Esophagus squamous epithelium (tissue), 5 donors: ENCODE measurements at regions not wholly inside any gene's neighbourhood (a gene's known extent, or its start where the extent isn't known, plus 50 kb on each side); places are given as distances from the start of the nearest gene placed in this dataset.

Experiments used
- DNase-seq: peaks from one replicate; lab custom pipeline; 2025; lab: John Stamatoyannopoulos, UW
- H3K27ac ChIP-seq, 4 donors: fragments of 200-600 bp; sonication (generic); one replicate each; pipeline ENCODE4 v1.5.1; 2016 to 2019; ENCODE audit warnings: mild to moderate bottlenecking in 1 of 4
- H3K27me3 ChIP-seq, 4 donors: fragments of 200-600 bp; sonication (generic); 1 replicate in 3 of 4; 2 replicates in 1 of 4; pipeline versions ENCODE4 v1.5.1 to v1.6.0; 2017 to 2021; ENCODE audit warnings: antibody characterized with exemption in 1 of 4
- H3K36me3 ChIP-seq, 3 donors: fragments of 200-600 bp; sonication (generic); one replicate each; pipeline ENCODE4 v1.5.1; 2016 to 2019
- H3K4me1 ChIP-seq, 3 donors: fragments of 200-600 bp; sonication (generic); one replicate each; pipeline ENCODE4 v1.5.1; 2017 to 2019
- H3K4me3 ChIP-seq, 4 donors: fragments of 200-600 bp; sonication (generic); 1 replicate in 3 of 4; 2 replicates in 1 of 4; pipeline ENCODE4 v1.5.1; 2016 to 2019; ENCODE audit warnings: mild to moderate bottlenecking in 2 of 4, moderate library complexity in 1 of 4
- H3K9me3 ChIP-seq, 3 donors: fragments of 200-600 bp; sonication (generic); one replicate each; pipeline ENCODE4 v1.5.1; 2016 to 2019
- CTCF ChIP-seq, 6 experiments: fragments of 450-650 bp in 4 of 6; fragments of 200-600 bp in 2 of 6; sonication (generic) in 2 of 6; IDR thresholded peaks; one replicate each; pipeline ENCODE4 v1.5.1; 2016 to 2019; ENCODE audit warnings: antibody characterized with exemption in 6 of 6, mild to moderate bottlenecking in 4 of 6, moderate library complexity in 4 of 6
- POLR2A ChIP-seq, 4 donors: fragments of 450-650 bp; IDR thresholded peaks; one replicate each; pipeline ENCODE4 v1.6.1; 2017; ENCODE audit warnings: antibody characterized with exemption in 4 of 4, mild to moderate bottlenecking in 4 of 4, moderate library complexity in 3 of 4
- WGBS, 2 donors: methylation state at CpG; one replicate each; pipeline ENCODE4 v1.1.5; 2018; 5-methylcytosine and 5-hydroxymethylcytosine counted together
- intact Hi-C: fragments of 100-400 bp; cut with DNase I; formaldehyde crosslinking; loops from one replicate; pipeline ENCODE4 v1.15.0; 2022
- donor health status: DM: yes; HTN: yes; CAD: no.

DNA sequence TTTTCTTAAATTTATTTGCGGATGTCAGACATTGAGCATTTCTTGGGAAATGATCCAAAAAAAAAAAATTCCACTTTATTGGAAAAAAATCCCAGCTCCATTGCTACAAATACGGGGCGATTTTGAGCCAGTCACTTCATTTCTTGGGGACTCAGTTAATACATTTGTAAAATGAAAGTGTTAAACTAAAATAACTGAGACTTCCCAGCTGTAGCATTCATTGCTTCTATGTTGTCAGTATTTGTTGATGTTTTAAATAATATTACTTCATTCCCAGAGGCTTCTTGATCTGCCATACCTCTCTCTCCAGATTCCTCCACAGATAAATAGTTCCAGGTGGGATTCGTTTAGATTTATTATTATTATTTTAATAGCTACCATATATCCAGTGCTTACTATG is 77.1 kb upstream of the HS3ST3A1 start:
- WGBS, 2 donors, result 47 to 65% methylated on average over 4 of the region's 4 CpGs
- no peaks in the 10 kb centered on the region for H3K9me3 ChIP-seq
- H3K4me1 ChIP-seq, result no peaks in the 10 kb centered on the region
- H3K4me3 ChIP-seq, result no peak overlapping the region
- no peaks in the 10 kb centered on the region for H3K36me3 ChIP-seq
- no peak for DNase-seq
- H3K27me3 ChIP-seq, result no peaks in the 10 kb centered on the region
- no peak overlapping the region for H3K27ac ChIP-seq
- TF ChIP-seq CTCF (IDR thresholded peaks at IDR 0.05), result no peak
- no peak for TF ChIP-seq POLR2A (IDR thresholded peaks at IDR 0.05)
- intact Hi-C loops, result no loop called here

- 70 to 87% methylated on average over 3 of the region's 3 CpGs for WGBS, 2 donors
- H3K27me3 ChIP-seq, result no peaks in the 10 kb centered on the region
- intact Hi-C loops, result no loop called here
- no peak overlapping the region for H3K4me3 ChIP-seq
- H3K4me1 ChIP-seq, result no peaks in the 10 kb centered on the region
- H3K36me3 ChIP-seq, result no peaks in the 10 kb centered on the region
- H3K9me3 ChIP-seq, result peaks cover 0 to 6% (median 0%) of the 10 kb centered on the region in 3 donors
- DNase-seq, result no peak
- TF ChIP-seq POLR2A (IDR thresholded peaks at IDR 0.05), result no peak
- no peak for TF ChIP-seq CTCF (IDR thresholded peaks at IDR 0.05)
- no peak overlapping the region for H3K27ac ChIP-seq
These were observed 87.0 kb upstream of the HS3ST3A1 start for GRCh38 chr17:13688716-13689115.

GRCh38 chr17:13690806-13691205 is 89.1 kb upstream of the HS3ST3A1 start:
- no peak for DNase-seq
- intact Hi-C loops, result no loop called here
- no peaks in the 10 kb centered on the region for H3K36me3 ChIP-seq
- no peaks in the 10 kb centered on the region for H3K27me3 ChIP-seq
- no peak overlapping the region for H3K4me3 ChIP-seq
- TF ChIP-seq POLR2A (IDR thresholded peaks at IDR 0.05) (no peak), CTCF (IDR thresholded peaks at IDR 0.05) (no peak)
- 71 to 90% methylated on average over 1 of the region's 1 CpG for WGBS, 2 donors
- H3K9me3 ChIP-seq, result peaks cover 0 to under 1% (median 0%) of the 10 kb centered on the region in 3 donors
- no peak overlapping the region for H3K27ac ChIP-seq
- H3K4me1 ChIP-seq, result no peaks in the 10 kb centered on the region

DNA sequence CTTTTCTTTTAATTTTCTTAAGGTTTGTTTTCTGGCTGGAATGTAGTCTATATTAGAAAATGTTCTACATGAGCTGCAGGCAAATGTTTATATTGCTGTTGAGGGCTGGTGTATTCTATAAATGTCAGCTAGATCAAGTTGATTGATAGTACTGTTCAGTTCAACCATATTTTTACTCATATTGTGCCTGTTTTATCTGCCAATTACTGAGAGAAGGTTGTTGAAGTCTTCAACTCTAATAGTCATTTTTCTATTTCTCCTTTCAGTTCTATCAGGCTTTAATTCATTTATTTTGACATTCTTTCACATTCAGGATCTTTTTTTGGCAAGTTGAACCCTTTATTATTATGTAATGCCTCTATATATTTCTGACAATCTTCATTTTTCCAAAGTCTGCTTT is 93.2 kb upstream of the HS3ST3A1 start:
- H3K9me3 ChIP-seq, result no peaks in the 10 kb centered on the region
- intact Hi-C loops, result no loop called here

DNA sequence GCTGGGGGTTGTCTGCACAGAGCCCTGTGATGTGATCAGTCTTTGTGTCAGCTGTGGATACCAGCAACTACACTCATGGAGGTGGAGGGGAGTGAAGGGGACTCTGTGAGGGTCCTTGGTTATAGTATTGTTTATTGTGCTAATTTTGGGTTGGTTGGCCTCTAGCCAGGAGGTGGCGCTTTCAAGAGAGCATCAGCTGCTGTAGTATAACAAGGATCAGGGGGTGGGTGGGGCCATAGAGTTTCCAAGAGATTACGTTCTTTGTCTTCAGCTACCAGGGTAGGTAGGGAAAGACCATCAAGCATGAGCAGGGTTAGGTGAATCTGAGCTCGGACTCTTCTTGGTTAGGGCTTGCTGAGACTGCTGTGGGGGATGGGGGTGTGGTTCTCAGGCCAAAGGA is 97.1 kb upstream of the HS3ST3A1 start:
- no peaks in the 10 kb centered on the region for H3K9me3 ChIP-seq
- no peak for DNase-seq
- no peaks in the 10 kb centered on the region for H3K36me3 ChIP-seq
- no peak overlapping the region for H3K4me3 ChIP-seq
- WGBS, 2 donors, result 75 to 80% methylated on average over 2 to 3 of the region's 3 CpGs
- H3K4me1 ChIP-seq, result no peaks in the 10 kb centered on the region
- no peaks in the 10 kb centered on the region for H3K27me3 ChIP-seq
- no peak for TF ChIP-seq POLR2A (IDR thresholded peaks at IDR 0.05)
- no peak for TF ChIP-seq CTCF (IDR thresholded peaks at IDR 0.05)
- intact Hi-C loops, result no loop called here
- no peak overlapping the region for H3K27ac ChIP-seq

More for the DNA sequence above, 93.2 kb upstream of the HS3ST3A1 start:
- Histone ChIP-seq H3K4me3 (no peak overlapping the region), H3K27me3 (no peaks in the 10 kb centered on the region), H3K36me3 (no peaks in the 10 kb centered on the region), H3K27ac (no peak overlapping the region), H3K4me1 (no peaks in the 10 kb centered on the region)
- DNase-seq, result no peak
- no peak for TF ChIP-seq CTCF (IDR thresholded peaks at IDR 0.05)
- no peak for TF ChIP-seq POLR2A (IDR thresholded peaks at IDR 0.05)
